Endothelial cell of umbilical vein (primary cell): ENCODE measurements at regions not wholly inside any gene's neighbourhood (a gene's known extent, or its start where the extent isn't known, plus 50 kb on each side); places are given as distances from the start of the nearest gene placed in this dataset.

Experiments
- BruUV-seq: library from RNA; stranded (reverse); fragments of 400-500 nt; replicated peaks from 2 replicates; lab custom pipeline; 2021; lab: Mats Ljungman, UMichigan
- CTCF ChIA-PET: fragments of 300-600, 350-600 bp; sonication (Branson Sonifier 250); formaldehyde crosslinking; loops from one replicate; lab custom pipeline; 2021; ENCODE audit warnings: antibody characterized with exemption, inconsistent platforms; lab: Charles Lee
- POLR2A ChIA-PET: fragments of 300-600, 350-600 bp; sonication (Branson Sonifier 250); formaldehyde crosslinking; loops from one replicate; lab custom pipeline; 2021; ENCODE audit warnings: antibody characterized with exemption, inconsistent platforms; lab: Charles Lee
- DNase-seq: peaks from one replicate; pipeline ENCODE4 v3.0.0-alpha.2; 2011; ENCODE audit warnings: low read depth, low spot score
- FAIRE-seq: peaks from 2 replicates; lab custom pipeline; 2011; peaks lifted over from hg19 to GRCh38; lab: Jason Lieb, UNC
- H2AFZ ChIP-seq: 2 replicates; pipeline ENCODE4 v1.6.0; 2012; ENCODE audit warnings: low read depth, low read length, control low read depth, inconsistent platforms
- H3K27ac ChIP-seq: 2 replicates; pipeline ENCODE4 v1.5.1; 2011; ENCODE audit warnings: low read depth, mild to moderate bottlenecking, control low read depth, low read length, moderate library complexity; ENCODE audit not compliant: insufficient read depth
- H3K27me3 ChIP-seq, 2 experiments: 2 replicates each; pipeline versions ENCODE4 v1.6.0 to v1.6.1; 2011; ENCODE audit warnings: low read length in 2 of 2, mixed read lengths in 1 of 2; ENCODE audit not compliant: control insufficient read depth in 2 of 2, insufficient read depth in 2 of 2
- H3K36me3 ChIP-seq, 2 experiments: 2 replicates in 1 of 2; 3 replicates in 1 of 2; pipeline ENCODE4 v1.5.1; 2011; ENCODE audit warnings: low read length in 2 of 2, mild to moderate bottlenecking in 1 of 2, moderate library complexity in 1 of 2; ENCODE audit not compliant: control insufficient read depth in 2 of 2, insufficient read depth in 2 of 2; ENCODE audit errors: extremely low read depth in 1 of 2
- H3K4me1 ChIP-seq: 3 replicates; pipeline ENCODE4 v1.5.1; 2011; ENCODE audit warnings: mild to moderate bottlenecking, low read length; ENCODE audit not compliant: control insufficient read depth, insufficient read depth; ENCODE audit errors: extremely low read depth
- H3K4me2 ChIP-seq: 2 replicates; pipeline ENCODE4 v1.6.1; 2011; ENCODE audit warnings: low read length, control low read depth, mixed read lengths; ENCODE audit not compliant: insufficient read depth
- H3K4me3 ChIP-seq, 3 experiments: fragments of 200-600 bp in 1 of 3; sonication (generic), shearing (Covaris generic) in 1 of 3; replicated peaks in 1 of 3; 2 replicates each; pipeline ENCODE4 v1.5.1; 2011 to 2016; ENCODE audit warnings: control low read depth in 3 of 3, low read length in 3 of 3, mild to moderate bottlenecking in 2 of 3, inconsistent platforms in 1 of 3, low read depth in 1 of 3, moderate library complexity in 1 of 3; ENCODE audit not compliant: insufficient read depth in 1 of 3
- H3K79me2 ChIP-seq: 2 replicates; pipeline ENCODE4 v1.6.0; 2012; ENCODE audit warnings: low read length, inconsistent platforms; ENCODE audit not compliant: control insufficient read depth, insufficient read depth
- H3K9ac ChIP-seq: replicated peaks from 2 replicates; pipeline ENCODE3; 2011; ENCODE audit warnings: low read length, control low read depth; ENCODE audit not compliant: insufficient read depth; ENCODE audit errors: extremely low read depth
- H3K9me1 ChIP-seq: replicated peaks from 3 replicates; pipeline ENCODE4 v1.6.0; 2011; ENCODE audit warnings: mild to moderate bottlenecking, low read length; ENCODE audit not compliant: control insufficient read depth, insufficient read depth; ENCODE audit errors: extremely low read depth
- H3K9me3 ChIP-seq: replicated peaks from 2 replicates; pipeline ENCODE4 v1.5.1; 2012; ENCODE audit warnings: low read length, inconsistent platforms; ENCODE audit not compliant: control insufficient read depth, insufficient read depth
- H4K20me1 ChIP-seq: replicated peaks from 2 replicates; pipeline ENCODE3; 2011; ENCODE audit warnings: mild to moderate bottlenecking, low read length; ENCODE audit not compliant: control insufficient read depth, insufficient read depth; ENCODE audit errors: extremely low read depth
- CTCF ChIP-seq, 2 donors: IDR thresholded peaks; 1 replicate in 1 of 2; 2 replicates in 1 of 2; pipeline ENCODE4 v1.5.1; 2011; ENCODE audit warnings: low read length in 2 of 2, mild to moderate bottlenecking in 2 of 2, moderate library complexity in 2 of 2, control low read depth in 1 of 2, inconsistent platforms in 1 of 2, low read depth in 1 of 2; ENCODE audit not compliant: insufficient read depth in 1 of 2; ENCODE audit errors: extremely low read depth in 1 of 2
- EZH2 ChIP-seq: IDR thresholded peaks from 2 replicates; pipeline ENCODE4 v1.6.1; 2012; ENCODE audit warnings: borderline replicate concordance, low read depth, mild to moderate bottlenecking, moderate library complexity, low read length, inconsistent platforms; ENCODE audit not compliant: severe bottlenecking
- FOS ChIP-seq: IDR thresholded peaks from 2 replicates; pipeline ENCODE4 v1.6.1; 2011; ENCODE audit warnings: mild to moderate bottlenecking, low read length, moderate library complexity, borderline replicate concordance; ENCODE audit not compliant: insufficient read depth
- GATA2 ChIP-seq: IDR thresholded peaks from 2 replicates; pipeline ENCODE4 v1.7.0; 2011; ENCODE audit warnings: low read depth, mild to moderate bottlenecking, moderate library complexity, mixed read lengths, low read length; ENCODE audit not compliant: insufficient read length, insufficient read depth
- JUN ChIP-seq: IDR thresholded peaks from 2 replicates; pipeline ENCODE4 v1.6.1; 2011; ENCODE audit warnings: borderline replicate concordance, low read depth; ENCODE audit not compliant: insufficient read length, insufficient read depth
- MYC ChIP-seq: IDR thresholded peaks from one replicate; pipeline ENCODE4 v1.6.1; 2011; ENCODE audit warnings: mild to moderate bottlenecking, low read depth, low read length
- POLR2A ChIP-seq: IDR thresholded peaks from 2 replicates; pipeline ENCODE4 v1.6.1; 2012; ENCODE audit warnings: low read depth, mild to moderate bottlenecking, control low read depth, low read length
- POLR2AphosphoS5 ChIP-seq: IDR thresholded peaks from 2 replicates; pipeline ENCODE4 v1.6.1; 2012; ENCODE audit warnings: low read depth, mild to moderate bottlenecking, control low read depth, low read length, moderate library complexity; ENCODE audit not compliant: insufficient read depth
- dilution Hi-C: fragments of 300-500 bp; cut with MboI; formaldehyde crosslinking; loops from one replicate; pipeline ENCODE4 v1.15.0; 2019; ENCODE audit warnings: low sequenced_read_pairs; ENCODE audit not compliant: extremely low pct_ligation_motif_present
- intact Hi-C: fragments of 100-400 bp; cut with micrococcal nuclease; formaldehyde crosslinking; loops from one replicate; pipeline ENCODE4 v1.10.0; 2022
- TF ChIP-seq, protein P1 (sequence below): IDR thresholded peaks from 2 replicates; pipeline ENCODE4 v1.6.1; 2011; ENCODE audit not compliant: insufficient read depth, insufficient read length

- no TSS peak for BruUV-seq
- no peak for FAIRE-seq
- CTCF ChIA-PET, result no interaction called here
Observed at GRCh38 chr13:105897575-105897974, 637.9 kb downstream of the EFNB2 start.

More at GRCh38 chr13:105897575-105897974, 637.9 kb downstream of the EFNB2 start:
- Histone ChIP-seq H3K4me2 (no peak overlapping the region), H3K79me2 (no peaks in the 10 kb centered on the region), H2AFZ (no peak overlapping the region), H3K27ac (no peak overlapping the region), H3K9me3 (no peaks in the 10 kb centered on the region), H3K9me1 (no peaks in the 10 kb centered on the region), H3K4me3 (no peak overlapping the region), H4K20me1 (no peaks in the 10 kb centered on the region), H3K4me1 (no peaks in the 10 kb centered on the region), H3K9ac (no peak overlapping the region), H3K27me3 (no peaks in the 10 kb centered on the region), H3K36me3 (no peaks in the 10 kb centered on the region)
- TF ChIP-seq MYC (no peak), FOS (no peak), GATA2 (no peak), EZH2 (no peak), JUN (no peak), POLR2AphosphoS5 (no peak), POLR2A (no peak), CTCF (IDR thresholded peaks at IDR 0.05; ENCODE audit: extremely low read depth in 1 of 2, insufficient read depth in 1 of 2, low read depth in 1 of 2, low read length in 2 of 2) (no peak)
- TF ChIP-seq, protein P1, sequence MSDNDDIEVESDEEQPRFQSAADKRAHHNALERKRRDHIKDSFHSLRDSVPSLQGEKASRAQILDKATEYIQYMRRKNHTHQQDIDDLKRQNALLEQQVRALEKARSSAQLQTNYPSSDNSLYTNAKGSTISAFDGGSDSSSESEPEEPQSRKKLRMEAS, result no peak
- dilution Hi-C loops (no loop called here), intact Hi-C loops (no loop called here)
- DNase-seq, result no peak
- POLR2A ChIA-PET, result no interaction called here
